Body of pancreas (tissue), 4 donors: ENCODE measurements at regions not wholly inside any gene's neighbourhood (a gene's known extent, or its start where the extent isn't known, plus 50 kb on each side); places are given as distances from the start of the nearest gene placed in this dataset.

ENCODE experiments used
- POLR2A ChIP-seq, 3 donors: fragments of 450-650 bp; IDR thresholded peaks; one replicate each; pipeline ENCODE4 v1.6.1; 2016; ENCODE audit warnings: antibody characterized with exemption in 3 of 3, mild to moderate bottlenecking in 2 of 3
- TF ChIP-seq, protein P1 (sequence below), 7 experiments: fragments of 450-650 bp in 4 of 7; fragments of 200-600 bp in 3 of 7; sonication (generic) in 3 of 7; IDR thresholded peaks; one replicate each; pipeline ENCODE4 v1.5.1; 2016 to 2019; ENCODE audit warnings: antibody characterized with exemption in 7 of 7

DNA sequence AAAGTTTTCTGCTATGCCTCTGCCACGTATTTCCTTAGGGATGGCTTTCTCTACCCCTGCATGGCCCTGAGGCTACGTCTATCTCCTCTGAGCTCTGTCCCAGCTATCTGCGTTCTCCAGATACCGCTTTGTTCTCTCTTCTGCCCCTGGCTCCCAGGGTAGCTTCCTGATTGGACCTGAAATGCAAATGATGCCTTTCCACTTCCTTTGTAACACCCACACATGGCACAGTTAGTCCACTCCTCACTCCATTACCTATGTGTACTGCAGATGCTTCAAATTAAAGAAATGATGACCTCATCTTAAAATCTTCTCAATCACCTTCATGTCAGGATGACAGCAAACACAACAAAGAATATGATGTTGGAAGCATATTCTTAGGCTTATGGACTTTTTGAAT is 138.6 kb upstream of the POGK start:
- TF ChIP-seq, protein P1, sequence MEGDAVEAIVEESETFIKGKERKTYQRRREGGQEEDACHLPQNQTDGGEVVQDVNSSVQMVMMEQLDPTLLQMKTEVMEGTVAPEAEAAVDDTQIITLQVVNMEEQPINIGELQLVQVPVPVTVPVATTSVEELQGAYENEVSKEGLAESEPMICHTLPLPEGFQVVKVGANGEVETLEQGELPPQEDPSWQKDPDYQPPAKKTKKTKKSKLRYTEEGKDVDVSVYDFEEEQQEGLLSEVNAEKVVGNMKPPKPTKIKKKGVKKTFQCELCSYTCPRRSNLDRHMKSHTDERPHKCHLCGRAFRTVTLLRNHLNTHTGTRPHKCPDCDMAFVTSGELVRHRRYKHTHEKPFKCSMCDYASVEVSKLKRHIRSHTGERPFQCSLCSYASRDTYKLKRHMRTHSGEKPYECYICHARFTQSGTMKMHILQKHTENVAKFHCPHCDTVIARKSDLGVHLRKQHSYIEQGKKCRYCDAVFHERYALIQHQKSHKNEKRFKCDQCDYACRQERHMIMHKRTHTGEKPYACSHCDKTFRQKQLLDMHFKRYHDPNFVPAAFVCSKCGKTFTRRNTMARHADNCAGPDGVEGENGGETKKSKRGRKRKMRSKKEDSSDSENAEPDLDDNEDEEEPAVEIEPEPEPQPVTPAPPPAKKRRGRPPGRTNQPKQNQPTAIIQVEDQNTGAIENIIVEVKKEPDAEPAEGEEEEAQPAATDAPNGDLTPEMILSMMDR (IDR thresholded peaks at IDR 0.05) = no peak
- TF ChIP-seq POLR2A (IDR thresholded peaks at IDR 0.05) = no peak
